Loucy (cell line): ENCODE measurements at regions not wholly inside any gene's neighbourhood (a gene's known extent, or its start where the extent isn't known, plus 50 kb on each side); places are given as distances from the start of the nearest gene placed in this dataset.

Experiments
- CTCF ChIP-seq: fragments of 200-600 bp; sonication (generic); conservative IDR thresholded peaks from 2 replicates; pipeline ENCODE4 v1.5.1; 2014; ENCODE audit warnings: mild to moderate bottlenecking, antibody characterized with exemption, low read length
- EZH2phosphoT487 ChIP-seq: fragments of 200-600 bp; IDR thresholded peaks from 2 replicates; pipeline ENCODE4 v1.6.1; 2018; ENCODE audit warnings: antibody characterized with exemption, mild to moderate bottlenecking, moderate library complexity, borderline replicate concordance

GRCh38 chr6:137746264-137746663 lies 120.8 kb upstream of the TNFAIP3 start:
- TF ChIP-seq CTCF (no peak), EZH2phosphoT487 (no peak)
